Raji (cell line): ENCODE measurements at regions not wholly inside any gene's neighbourhood (a gene's known extent, or its start where the extent isn't known, plus 50 kb on each side); places are given as distances from the start of the nearest gene placed in this dataset.

Experiments used
- POLR2A ChIP-seq: IDR thresholded peaks from 2 replicates; pipeline ENCODE4 v1.6.1; 2011; ENCODE audit warnings: low read depth, low read length, control low read depth; ENCODE audit not compliant: insufficient read depth

DNA sequence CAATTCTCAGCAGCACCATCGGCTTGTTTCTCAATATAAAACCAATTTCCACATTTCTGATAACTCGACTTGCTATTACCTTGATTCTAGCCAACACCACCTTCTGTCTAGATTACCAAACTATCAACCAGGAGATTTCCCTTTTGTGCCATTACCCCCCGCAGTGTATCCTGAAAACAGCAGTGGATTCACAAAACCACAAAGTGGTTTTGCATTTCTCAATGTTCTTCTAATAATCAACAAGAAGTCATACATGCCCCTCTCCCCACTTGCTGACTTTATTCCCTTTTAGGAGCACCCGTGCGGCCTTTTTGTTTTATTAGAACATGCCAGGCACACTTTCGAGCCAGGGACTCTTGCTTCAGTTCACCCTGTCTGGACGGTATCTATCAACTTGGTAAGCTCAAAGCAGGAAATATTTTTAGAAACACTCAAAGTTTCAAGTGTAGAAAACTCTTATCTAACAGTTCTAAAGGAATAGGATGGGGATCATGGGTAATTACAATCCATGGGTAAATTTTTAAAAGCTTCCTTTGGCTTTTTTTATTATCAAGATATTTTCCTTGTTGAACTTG lies 967.4 kb downstream of the EFNB2 start:
- no peak for TF ChIP-seq POLR2A

DNA sequence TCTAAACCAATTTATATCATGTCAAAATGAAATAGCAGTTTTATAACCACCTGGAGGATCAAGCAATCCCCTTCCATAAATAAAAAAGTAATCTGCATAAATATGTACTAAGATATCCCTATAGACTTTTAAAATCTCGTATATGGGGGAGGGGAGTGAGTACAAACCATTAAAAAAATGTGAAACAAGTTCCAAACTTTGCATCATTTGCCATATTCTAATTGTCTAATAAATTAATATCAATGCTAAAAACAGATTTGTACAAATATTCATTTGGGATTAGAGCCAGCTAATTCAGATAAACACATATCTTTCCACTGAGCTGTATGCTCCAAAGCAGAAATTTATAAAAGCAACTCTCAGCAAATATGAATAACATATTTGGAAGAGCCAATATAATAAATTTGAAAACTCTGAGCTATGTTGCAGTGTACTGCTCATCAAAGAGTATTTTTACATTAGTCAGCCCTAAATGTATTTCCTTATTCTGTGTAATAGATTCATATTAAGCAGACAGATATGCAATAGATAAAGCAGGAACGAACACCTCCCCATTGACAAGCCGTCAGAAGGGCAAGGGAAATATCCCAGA lies 970.2 kb downstream of the EFNB2 start:
- TF ChIP-seq POLR2A, result no peak

DNA sequence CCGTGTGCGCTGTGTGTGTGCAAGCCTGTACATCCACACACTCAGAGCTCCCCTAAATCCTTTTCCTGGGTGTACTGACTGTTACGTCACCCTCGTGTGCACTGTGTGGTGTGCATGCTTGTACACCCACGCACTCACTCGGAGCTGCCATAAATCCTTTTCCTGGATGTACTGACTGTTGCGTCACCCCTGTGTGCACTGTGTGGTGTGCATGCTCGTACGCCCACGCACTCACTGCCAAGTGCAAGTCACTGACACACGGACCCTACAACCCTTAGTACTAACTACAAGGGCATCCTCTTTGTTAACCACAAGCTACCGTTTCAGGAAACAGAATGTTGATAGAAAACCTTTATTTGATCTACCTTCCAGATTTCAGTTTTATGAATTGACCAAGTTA lies 983.4 kb downstream of the EFNB2 start:
- TF ChIP-seq POLR2A, result no peak

DNA sequence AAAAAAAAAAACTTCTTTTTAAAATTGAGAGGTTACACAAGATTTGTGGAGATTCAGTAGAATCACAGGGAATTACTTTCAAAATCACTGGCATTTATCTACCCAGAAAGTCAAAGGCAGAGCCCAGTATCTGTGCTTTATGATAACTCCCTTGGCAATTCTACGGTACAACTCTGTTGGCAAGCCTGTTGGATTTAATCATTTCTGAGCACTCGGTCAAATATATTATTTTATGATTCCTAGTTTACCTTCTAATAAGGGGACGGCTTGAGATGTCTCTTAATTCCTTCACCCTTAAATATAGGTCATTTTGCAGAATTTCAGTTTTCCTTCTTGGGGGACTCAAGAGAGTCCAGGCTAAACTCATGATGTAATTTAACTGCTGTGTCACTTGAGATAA lies 987.6 kb downstream of the EFNB2 start:
- no peak for TF ChIP-seq POLR2A

DNA sequence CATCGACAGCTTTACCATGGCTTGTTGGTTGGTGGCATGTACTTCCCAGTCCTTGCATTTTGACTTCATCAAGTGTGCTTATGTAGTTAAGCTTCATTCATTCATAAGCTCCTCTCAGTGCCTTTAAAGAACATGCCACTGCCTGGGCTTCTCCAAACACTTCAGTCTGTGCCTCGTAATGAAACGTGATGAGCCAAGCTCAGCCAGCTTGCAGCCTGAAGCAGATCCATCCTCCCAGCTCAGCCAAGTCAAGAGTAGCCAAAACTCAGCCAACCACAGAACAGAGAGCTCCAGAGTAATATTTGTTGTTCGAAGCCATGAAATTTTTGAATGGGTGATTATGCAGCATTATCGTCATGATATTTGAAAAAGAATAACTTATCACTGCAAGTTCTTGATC lies 989.7 kb downstream of the EFNB2 start:
- TF ChIP-seq POLR2A, result no peak

DNA sequence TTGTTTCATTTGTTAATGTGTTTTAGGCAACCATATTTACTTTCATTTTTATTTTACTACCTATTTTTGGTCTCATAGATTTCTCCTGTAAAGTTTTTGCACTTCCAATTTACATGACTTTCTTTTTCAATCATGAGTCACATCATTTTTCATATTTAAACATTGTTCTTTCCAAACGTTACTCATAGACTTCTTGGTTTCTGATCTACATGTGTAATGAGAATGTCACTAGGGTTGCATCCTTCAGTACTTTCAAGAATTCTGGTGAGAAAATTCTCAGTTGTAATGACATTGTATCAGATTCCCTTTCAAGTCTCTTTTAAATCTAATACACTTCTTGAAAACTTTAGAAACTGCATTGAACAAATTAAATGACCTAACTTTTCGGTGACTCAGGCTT lies 991.7 kb downstream of the EFNB2 start:
- no peak for TF ChIP-seq POLR2A

DNA sequence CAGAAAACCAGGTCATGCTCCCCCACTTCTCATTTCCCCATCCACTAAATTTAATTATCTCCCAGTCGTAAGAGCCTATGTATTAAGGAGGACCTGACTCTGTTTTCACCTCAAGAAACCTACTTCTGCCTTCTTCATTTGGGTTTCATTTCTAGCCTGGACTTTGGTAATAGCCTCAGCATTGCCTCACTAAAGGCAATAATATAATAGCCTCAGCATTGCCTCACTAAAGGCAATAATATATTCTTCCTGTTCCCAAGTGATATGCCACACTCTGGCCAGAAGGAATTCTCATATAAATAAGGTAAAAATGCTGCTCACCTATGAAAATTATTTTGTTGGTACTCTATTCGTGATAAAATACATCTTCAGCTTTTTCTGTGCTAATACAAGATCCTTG lies 993.9 kb downstream of the EFNB2 start:
- TF ChIP-seq POLR2A, result no peak

DNA sequence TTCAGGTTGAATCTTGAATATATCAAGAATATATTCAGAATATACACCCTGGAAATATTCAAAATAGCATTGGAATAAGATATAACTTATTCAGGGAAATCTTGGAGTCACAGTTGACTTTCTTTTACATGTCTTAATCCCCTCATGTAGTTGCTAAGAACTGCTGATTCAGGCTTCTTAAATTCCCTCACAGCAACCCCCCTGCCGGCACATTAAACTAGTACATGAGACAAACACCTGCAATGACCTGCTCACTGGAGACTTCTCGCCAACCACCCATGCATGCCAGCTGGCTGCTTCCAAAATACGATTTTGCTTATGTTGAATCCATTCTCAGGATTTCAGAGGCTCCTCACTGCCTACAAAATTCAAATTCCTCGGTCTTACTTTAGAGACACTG lies 997.1 kb downstream of the EFNB2 start:
- TF ChIP-seq POLR2A, result no peak

DNA sequence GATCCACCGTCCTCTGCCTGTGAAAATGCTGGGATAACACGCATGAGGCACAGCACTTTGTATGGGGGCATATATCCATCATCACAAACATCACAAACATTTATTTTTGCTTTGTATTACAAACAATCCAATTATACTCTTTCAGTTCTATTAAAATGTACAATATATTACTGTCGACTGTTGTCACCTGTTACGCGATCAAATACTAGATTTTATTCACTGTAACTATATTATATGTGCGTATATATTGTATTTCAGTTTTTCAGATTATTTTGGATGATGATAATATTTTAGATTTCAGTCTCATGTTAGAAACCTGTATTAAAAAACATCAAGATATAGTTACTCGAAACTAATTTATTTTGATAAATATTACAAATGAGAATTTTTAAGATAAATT lies 998.3 kb downstream of the EFNB2 start:
- no peak for TF ChIP-seq POLR2A

DNA sequence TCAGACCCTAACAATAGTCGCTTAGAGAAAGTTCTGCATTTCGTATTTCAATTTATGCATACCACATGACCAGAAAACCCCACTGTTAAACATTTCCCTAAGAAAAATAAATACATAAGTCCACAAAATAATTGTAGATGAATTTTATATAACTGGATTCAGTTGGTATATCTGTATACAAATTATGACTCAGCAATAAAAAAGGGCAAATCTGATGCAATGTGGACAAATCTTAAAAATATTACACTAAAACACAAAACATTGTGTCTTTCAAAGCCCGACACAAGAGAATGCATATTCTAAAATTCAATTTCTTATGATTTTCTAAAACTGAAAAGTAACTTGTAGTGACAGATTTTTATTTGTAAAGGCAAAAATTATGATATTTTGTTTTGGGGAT lies 1005.0 kb downstream of the EFNB2 start:
- TF ChIP-seq POLR2A, result no peak

DNA sequence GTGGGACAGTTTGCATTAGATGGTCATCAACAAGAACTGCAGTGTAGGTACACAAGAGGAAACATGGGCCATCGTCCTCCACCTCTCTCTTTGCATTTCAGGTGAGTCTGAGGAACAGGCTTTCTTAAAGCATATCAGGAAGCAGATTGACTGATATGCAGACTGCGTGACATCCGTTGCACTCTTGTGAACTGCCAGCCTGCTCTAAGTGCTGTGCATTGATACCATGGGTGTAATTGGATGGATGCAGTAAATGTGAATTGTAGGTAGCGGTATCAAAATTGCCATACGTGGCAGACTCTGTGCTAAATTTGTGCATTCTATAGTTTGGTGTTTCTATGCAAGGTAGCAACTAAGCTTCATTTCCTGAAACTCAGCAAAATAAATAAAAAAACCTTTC lies 1008.3 kb downstream of the EFNB2 start:
- TF ChIP-seq POLR2A, result no peak

DNA sequence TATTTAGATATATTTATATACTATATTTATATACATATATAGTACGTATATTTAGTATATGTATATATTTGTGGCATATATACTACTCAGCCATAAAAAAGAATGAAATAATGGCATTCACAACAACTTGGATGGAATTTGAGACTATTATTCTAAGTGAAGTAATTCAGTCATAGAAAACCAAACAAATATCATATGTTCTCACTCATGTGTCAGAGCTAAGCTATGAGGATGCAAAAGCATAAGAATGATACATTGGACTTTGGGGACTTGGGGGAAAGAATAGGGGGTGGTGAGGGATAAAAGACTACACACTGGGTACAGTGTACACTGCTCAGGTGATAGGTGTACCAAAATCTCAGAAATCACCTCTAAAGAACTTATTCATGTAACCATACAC lies 1015.7 kb downstream of the EFNB2 start:
- no peak for TF ChIP-seq POLR2A

DNA sequence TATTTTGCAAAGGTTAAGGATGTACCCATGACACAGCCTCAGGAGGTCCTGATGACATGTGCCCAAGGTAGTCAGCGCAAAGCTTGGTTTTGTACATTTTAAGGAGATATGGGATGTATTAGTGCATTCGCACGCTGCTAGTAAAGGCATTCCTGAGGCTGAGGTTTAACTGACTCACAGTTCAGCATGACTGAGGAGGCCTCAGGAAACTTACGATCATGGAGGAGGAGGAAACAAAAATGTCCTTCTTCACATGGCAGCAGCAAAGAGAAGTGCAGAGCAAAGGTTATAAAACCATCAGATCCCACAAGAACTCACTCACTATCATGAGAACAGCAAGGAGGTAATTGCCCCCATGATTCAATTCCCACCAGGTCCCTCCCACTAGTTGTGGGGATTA lies 1017.4 kb downstream of the EFNB2 start:
- no peak for TF ChIP-seq POLR2A

DNA sequence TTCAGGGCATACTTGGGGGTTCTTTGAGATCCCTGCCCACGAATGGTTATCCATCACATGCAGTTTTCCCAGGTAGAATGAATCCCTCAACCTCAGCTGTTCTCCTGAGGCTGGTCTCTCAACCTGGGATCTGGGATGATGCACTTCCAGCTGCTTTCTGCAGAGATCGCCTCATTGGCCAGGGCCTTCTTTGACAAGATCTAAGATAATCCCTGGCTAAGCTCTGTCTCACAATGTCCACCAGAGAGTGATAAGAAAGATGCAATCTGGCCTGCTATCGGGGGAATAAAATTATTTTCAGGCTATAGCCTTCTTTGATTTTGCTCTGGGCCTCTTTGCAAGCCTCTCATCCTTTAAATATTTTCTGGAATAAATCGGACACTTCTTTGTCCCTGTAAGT lies 1021.1 kb downstream of the EFNB2 start:
- TF ChIP-seq POLR2A, result no peak

DNA sequence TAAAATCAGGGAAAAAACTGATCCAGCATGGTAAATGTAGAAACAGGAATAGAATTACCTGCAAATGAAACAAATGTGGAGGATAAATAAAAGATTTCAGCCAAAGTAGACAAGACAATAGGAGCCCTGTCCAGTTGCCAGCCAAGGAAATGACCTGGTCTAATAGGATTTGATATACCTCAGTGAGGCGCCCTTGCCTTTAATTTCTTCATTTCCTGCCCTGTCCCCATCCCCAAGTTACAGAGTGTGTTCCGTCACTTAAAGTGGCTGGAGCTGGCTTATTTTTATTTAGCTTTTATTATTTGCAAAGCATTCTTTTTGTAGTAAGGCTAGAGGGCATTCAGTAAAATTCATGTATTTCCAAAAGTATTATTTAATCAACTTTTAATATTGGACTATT lies 1022.0 kb downstream of the EFNB2 start:
- no peak for TF ChIP-seq POLR2A

DNA sequence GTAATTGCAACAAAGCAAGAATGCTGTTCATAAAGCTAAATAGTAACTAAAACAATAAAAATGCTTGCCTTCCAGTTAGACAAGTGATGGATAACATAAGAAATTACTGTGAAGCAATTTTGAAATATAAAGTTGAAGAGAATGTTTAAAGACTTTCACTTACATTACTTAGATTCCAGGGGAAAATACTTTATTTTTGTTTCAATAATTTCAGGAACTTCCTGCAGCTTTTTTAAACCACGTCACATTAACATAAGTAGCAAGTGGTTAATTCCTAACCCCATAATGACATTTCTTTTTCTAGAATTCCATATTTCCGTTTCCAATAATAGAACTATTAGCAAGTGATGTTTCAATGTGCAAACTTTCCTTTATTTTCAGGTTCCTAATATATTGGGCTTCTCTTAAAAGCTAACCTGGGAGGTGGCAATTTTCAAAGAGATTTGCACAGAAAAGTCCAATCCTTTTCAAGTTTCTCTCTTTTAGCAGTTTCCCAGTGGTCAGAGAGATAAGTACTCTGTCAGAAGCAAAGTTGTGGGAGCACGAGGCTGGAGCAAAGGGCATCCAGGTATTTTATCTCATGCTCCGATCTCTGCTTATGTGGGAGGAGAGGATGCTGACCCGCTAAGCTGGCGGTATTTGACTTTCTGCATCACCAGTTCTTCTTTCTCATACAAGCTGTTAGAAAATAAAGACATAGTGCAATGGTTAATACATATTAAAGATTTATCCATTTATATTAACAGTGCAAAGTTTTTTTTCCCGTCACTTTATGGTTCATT lies 1025.3 kb downstream of the EFNB2 start:
- no peak for TF ChIP-seq POLR2A
